Germinal center (tissue), 1 donor: ENCODE measurements at regions not wholly inside any gene's neighbourhood (a gene's known extent, or its start where the extent isn't known, plus 50 kb on each side); places are given as distances from the start of the nearest gene placed in this dataset.
"Not testable (repeated sequence)": the region's sequence is repeated elsewhere in the genome, so short reads cannot be mapped to it uniquely, and the experiment has no call there.

Experiments
- DNase-seq: peaks from one replicate; pipeline ENCODE4 v3.0.0; 2012; ENCODE audit warnings: mixed read lengths, low spot score

DNA sequence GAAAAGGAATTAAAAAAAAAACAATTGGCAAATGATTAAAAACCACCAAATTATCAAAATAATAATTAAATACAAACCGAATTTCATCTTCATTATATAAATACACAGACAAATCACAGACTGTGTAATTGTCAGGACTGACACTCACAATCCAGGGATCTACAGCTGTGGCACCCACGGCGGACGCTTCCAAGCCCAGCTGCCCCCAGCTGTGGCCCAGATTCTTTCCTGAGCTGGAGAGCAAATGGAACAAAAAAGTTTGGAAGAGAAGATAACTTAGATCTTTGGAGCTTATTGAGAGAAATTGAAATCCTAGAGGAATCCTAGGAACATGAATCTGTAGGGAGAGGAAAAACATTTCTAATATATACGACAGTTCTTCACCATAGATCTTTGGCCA, 316.1 kb downstream of the OTUD1 start:
- DNase-seq, result no peak

DNA sequence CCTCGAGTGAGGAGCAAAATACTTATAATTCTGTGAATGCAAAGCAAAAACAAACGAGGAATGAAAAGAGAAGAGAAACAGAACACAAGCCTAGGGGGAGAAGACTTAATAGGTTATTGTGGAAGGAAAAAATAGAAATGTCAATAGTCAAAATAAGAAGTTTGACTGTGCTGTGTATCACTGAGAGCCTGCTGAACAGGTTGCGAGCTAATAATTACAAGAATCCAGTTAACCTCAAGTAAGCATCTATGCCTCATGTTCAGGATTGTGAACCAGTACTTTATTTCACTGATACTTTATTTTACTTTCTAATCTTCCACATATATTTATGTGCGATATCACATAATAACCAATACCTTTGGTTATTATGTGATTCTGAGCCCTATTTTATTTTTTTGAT, 316.7 kb downstream of the OTUD1 start:
- DNase-seq, result no peak

DNA sequence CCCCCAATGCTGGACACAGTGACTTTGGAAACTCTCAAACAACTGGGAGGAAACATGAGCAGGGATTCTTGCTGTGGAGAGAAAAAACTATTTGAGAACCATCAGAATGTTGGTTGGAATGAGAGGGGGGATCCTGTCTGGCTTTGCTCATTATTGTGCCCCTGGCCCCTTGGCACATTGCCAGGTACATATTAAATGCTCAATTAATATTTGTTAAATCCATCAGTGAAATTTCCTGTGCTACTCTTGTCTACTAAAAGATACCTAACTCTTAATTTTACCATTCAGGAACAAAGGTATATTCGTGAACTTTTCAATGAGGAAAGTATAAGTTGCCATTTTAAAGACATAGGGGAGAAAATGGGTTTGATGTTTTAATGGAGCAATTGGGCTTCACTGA, 329.4 kb downstream of the OTUD1 start:
- no peak for DNase-seq

DNA sequence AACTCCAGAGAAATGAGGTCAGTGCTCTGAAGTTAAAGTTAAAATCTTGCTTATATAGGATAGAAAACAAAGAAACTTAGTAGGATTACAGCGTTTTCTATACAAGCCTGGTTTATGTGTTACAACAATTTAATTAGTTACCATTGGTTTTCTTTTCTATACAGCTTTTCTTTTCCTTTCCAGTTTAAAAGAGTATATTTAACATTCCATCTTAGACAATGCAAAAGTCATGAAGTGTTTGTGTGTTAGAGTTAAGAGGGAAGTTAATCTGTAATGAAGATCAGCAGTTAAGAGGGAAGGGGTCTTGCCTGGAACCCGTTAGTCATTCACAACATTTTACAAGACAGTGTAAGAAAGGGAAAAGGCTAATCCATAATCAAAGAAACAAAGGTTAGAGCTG, 338.3 kb downstream of the OTUD1 start:
- DNase-seq, result no peak

DNA sequence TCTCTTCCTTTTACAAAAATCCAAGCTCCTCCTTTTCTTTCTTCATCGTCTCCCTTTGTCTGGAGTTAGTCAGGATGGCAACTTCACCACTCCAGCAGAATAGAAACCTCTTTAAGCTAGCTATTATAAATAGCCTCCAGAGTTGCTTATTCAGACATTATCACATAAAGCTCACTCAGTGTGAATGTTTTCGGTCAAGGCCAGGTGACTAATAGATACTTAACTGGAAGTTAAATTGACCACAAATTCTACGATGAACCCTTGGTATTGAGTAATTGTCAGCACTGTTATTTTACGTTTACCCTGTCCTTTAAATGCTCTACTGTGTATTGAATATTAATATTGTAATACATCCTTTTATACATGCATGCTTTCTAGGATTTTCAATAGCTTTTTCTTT, 340.4 kb downstream of the OTUD1 start:
- DNase-seq, result no peak

DNA sequence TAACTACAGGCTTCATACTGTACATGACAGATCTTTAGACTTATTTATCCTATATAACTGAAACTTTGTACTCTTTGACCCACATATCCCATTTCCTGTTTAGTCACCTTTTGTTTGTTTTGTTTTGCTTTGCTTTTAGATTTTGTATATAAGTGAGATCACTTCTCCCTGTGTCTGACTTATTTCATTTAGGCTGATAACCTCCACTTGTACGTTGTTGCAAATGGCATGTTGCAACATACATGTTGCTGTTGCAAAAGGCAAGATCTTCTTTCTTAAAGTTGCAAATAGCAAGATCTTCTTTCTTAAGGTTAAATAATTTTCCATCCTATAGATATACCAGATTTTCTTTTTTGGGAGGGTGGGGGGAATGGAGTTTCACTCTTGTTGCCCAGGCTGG, 341.5 kb downstream of the OTUD1 start:
- DNase-seq, result no peak

DNA sequence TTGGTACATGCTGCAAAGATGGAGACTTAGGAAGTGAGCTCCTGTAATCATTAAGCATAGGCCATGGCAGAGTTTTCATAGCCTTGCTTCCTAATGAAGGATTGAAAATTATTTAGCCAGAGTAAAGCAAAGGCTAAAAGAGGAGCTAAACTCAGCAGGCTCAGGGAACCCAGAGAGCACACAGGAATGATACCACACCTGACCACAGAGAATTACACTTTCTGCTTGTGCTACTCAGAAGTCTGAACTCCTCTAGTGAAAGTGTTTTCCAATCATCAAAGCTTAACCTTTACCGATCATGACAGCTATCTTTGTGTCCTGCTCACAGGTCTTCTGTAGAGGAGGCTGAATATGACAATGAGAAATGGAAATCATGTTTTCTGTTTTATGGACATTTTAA, 347.7 kb downstream of the OTUD1 start:
- DNase-seq, result no peak

DNA sequence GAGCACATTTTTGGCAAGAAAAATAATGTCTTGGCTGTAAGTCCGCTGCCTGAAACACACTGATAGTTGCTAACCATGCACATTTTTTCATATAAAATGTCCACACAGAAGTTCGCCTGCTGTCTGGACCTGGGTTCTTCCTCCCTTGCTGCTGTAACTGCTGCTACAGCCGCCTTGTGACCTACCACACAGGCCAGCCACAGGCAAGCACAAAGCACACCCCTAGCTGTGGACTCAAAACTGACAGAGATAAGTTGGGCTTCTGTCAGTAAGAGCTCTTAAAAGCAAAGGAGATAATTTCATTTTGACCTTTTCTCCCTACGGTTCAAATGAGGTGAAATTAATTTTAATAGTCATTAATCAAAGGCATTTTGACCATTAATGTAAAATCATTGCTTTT, 354.7 kb downstream of the OTUD1 start:
- DNase-seq, result no peak

DNA sequence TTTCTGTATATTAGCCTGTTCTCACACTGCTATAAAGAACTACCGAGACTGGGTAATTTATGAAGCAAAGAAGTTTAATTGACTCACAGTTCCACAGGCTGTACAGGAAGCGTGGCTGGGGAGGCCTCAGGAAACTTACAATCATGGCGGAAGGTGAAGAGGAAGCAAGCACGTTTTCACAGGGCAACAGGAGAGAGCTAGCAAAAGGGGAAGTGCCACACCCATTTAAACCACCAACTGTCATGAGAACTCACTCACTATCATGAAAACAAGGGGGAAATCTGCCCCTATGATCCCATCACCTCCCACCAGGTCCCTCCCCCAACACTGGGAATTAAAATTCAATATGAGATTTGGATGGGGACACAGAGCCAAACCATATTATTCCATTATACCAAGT, 358.6 kb downstream of the OTUD1 start:
- DNase-seq, result not testable (repeated sequence)

DNA sequence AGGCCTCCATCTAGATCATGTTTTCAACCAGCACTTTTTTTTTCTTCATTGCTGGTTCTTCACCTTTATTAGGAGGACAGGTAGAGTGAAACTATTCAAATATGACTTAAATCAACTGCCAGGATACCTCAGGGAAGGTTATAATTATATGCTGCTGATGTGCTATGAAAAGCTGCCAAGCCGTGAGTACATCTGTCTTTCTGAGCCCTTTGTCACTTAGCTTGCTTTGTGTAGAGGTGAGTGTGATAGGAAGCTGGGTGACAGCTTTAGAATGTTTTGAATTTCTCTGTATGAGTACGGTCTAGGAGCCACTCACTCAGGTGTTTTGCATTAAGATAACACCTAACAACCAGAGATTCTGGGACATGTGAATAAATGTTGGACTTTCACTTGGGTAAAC, 365.2 kb downstream of the OTUD1 start:
- DNase-seq, result no peak

DNA sequence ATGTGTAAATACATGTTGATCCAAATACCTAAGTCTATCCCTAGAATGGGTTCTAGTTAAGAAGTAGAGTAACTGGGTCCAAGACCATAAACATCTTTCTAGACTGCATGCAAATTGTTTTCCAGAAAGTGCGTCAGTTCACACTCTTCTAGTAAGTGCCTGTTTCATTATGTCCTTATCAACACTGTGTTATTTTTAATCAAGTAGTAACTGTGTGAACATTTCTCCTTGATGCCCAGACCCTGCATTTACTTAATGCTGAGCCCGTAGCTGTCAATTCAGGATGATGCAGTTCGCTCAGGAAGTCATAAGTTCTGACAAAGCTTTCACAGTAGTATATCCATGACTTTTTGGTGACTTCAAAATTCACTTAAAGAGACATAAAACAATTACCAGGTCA, 374.8 kb downstream of the OTUD1 start:
- DNase-seq, result no peak

DNA sequence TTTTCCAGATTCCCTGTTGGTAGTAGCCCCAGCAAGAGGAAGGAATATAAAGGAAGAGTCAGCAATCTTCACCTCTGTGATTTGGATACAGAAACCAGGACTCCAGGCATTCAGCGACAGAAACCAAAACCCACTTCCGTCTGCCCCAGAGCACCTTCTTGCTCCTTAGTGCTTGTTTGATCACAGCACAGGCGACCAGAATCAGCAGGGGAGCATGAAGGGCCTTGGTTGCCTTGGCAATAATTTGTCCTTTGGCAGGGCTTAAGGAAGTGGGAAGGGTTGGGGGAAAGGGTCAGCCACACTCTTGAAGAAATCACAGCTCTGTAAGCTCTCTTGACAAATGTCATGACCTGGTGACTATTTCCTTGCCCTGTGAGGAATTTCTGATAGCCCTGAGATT, 379.6 kb downstream of the OTUD1 start:
- DNase-seq, result no peak

DNA sequence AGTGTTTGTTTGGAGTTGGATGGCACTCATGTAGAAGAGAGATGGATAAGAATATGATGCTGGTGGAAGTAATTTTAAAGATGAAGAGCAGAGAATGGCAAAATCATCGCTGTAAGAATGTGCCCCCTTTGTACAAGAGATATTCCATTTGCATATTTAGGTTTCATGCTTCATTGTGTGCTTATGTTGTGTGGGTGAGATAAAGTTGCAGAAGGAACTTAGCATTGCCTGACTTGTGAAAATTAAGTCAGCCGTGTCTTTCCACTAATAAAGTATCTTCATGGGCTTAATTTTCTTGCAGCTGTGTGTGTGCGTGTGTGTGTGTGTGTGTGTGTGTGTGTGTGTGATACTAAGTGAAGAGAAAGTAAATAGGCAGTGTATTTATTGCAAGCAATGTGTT, 381.9 kb downstream of the OTUD1 start:
- peak; percentile 21 for DNase-seq

DNA sequence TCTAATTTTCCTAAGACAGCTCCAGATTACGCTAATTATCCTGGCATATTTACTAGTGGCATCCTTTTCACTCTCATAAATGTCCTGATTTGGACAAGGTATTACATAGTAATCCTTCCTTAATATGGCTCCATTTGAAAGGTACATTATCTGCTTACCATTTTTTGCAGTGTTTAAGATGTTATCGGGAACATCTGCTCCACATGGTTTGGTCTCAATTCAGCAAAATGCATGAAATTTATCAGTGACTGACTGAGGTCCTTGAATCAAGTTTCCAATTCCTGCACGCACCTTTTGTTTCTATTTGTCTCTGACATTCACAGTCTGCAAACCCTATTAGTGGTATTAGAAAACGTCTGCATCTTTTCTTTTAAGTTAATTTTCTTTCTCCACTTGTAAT, 384.1 kb upstream of the KIAA1217 start:
- DNase-seq, result no peak

DNA sequence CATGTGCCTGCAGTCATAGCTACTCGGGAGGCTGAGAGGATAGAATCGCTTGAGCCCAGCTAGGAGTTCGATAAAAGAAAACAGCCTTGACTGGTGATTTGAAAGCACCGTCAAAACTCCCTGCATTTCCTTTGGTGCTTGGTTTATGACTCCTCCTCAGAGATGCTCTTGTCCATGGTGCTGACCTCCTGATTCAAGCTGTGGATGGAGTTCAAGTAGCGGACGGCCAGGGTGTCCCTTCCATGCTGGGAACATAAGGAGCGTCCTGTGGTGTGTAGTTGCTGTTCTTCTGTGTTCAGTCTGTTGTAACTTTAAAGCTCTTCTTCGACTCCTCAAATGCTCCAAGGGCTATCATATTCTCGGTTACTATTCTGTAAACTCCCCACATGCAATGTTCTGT, 382.5 kb upstream of the KIAA1217 start:
- DNase-seq, result no peak

DNA sequence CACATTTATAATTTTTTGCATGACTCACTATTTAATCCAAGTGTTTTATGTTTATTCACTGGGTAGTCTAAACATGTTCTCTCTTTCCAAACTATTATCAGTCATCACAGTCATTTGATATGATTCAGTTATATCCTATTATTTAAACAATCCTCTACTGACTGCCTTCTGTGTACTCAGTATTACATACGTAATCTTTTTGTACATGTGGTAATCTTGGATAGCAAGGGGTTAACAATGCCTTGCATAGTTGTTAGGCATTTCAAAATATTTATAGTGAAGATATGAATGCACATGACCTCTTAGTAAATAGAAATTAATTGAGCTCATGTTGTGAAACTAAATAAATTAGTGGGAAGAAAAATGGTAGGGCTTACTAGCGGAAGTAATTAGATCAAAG, 379.4 kb upstream of the KIAA1217 start:
- no peak for DNase-seq

DNA sequence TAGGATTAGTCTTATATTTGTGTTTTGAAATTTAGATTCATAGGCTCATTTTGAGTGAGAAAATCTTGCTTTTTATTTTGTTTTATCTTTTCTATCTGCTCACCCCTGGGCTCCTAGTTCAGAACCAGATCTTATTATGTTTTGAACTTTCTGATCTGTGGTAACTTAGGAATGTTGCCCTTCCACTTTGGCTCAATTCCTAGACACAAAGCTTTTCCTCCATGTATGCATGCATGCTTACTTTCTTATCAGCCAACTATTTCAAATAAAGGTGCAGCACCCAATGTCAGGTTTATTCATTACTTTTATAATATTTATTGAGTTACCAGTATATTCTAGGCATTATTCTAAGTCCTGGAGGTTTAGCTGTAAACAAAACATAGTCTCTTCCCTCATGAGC, 374.8 kb upstream of the KIAA1217 start:
- no peak for DNase-seq

DNA sequence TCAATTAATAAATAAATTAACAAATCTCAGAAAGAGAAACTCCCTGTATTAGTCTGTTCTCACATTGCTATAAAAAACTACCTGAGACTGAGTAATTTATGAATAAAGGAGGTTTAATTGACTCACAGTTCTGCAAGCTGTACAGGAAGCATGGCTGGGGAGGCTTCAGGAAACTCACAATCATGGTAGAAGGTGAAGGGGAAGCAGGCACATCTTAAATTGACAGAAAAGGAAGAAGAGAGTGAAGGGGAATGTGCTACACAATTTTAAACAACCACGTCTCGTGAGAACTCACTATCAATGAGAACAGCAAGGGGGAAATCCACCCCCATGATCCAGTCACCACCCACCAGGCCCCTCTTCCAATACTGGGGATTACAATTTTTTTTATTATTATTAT, 358.3 kb upstream of the KIAA1217 start:
- DNase-seq, result no peak

DNA sequence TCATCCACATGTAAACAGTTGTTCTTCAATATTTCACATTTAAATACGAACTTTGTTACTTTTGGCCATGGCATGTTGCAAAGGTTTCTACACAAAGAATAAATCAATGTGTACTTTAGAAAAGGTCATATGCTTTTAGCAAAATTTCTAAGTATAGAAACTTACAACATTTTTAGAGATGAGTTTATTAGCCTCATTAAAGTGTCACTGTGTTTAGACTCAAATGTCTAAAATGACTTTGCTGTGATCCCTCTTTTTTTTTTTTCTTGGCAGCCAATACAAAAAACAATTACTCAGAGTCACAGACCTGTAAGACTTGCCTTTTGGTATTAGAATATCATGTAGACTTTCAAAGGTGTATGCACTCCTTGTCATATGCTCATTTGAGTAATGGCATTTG, 349.3 kb upstream of the KIAA1217 start:
- no peak for DNase-seq

DNA sequence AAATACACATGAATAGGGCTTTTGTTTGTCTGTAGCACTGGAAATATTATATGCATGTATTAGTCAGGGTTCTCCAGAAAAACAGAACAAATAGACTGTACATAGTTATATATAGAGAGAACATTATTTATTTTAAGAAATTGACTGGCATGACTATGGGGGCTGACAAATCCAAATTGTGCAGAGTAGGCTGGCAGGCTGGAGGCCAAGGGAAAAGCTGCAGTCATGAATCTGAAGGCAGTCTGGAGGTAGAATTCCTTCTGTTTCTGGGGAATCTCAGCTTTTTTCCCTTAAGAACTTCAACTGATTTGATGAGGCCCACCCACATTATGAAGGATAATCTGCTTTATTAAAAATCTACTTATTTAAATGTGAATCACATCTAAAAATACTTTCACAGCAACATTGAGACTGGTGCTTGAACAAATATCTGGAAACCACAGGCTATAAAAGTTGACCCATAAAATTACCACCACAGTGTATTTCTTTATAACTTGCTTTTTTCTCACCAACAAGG, 344.2 kb upstream of the KIAA1217 start:
- DNase-seq, result no peak

DNA sequence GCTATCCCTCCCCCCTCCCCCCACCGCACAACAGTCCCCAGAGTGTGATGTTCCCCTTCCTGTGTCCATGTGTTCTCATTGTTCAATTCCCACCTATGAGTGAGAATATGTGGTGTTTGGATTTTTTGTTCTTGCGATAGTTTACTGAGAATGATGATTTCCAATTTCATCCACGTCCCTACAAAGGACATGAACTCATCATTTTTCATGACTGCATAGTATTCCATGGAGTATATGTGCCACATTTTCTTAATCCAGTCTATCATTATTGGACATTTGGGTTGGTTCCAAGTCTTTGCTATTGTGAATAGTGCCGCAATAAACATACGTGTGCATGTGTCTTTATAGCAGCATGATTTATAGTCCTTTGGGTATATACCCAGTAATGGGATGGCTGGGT, 342.0 kb upstream of the KIAA1217 start:
- DNase-seq, result not testable (repeated sequence)

DNA sequence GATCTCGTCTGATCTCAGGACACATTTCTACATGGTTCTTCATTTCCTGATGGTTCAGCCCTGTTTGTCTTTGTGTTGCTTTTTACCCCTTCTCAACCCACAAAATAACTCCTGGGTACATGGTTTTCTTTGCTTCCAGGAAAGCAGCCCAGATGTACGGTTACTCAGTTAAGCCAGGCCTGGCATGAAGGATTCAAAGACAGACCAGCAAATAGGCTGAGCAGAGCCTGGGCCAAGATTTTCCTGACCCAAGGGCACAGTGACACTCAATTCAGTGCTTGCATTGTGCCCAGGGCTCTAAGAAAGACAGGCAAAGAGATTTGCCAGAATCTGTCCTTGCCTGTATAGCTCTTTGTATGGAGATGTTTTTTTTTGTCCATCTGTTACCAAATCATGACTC, 340.8 kb upstream of the KIAA1217 start:
- DNase-seq, result no peak

DNA sequence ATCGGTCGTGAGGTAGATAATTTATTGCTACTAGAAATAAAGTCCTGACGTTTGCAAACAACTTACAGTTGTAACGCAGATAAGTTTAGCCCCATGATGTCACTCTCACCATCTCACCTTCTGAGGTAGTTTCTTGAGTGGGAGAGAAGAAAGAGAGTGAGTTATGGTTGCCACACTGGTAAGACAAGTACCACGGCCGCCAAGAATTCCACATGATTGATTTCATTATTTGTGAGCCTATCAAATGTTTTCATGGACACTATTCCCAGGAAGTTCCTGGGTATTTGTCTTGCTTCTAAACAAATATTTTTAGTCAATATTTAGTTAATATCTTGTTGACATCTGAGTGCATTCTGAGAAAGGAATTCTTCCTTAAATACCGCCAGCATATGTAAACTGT, 339.4 kb upstream of the KIAA1217 start:
- no peak for DNase-seq

DNA sequence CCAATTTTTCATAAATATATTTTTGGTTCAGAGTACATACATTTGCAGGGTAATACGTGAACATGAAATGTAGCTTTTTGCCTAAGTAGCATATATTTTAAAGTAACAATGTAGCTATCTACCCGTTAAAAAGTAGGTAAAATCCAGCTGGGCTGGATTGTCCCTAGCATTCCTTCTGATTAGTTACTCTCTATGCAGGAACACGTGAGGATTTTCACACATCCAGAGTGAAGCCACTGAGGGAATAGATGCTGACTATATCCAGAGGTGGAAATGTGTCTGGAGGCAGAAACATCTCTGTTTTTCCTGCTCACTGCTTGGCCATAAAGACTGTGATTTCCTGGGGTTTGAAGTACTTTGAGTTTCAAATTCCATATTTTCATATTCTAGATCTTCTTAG, 338.9 kb upstream of the KIAA1217 start:
- DNase-seq, result no peak
